ENCODE measurements at regions not wholly inside any gene's neighbourhood (a gene's known extent, or its start where the extent isn't known, plus 50 kb on each side); places are given as distances from the start of the nearest gene placed in this dataset.

- no peaks in the 10 kb centered on the region for H3K36me3 ChIP-seq
- no peak for TF ChIP-seq CTCF (IDR thresholded peaks at IDR 0.05; ENCODE audit: low read depth, low read length)
- DNase-seq (ENCODE audit: low read depth in 1 of 2, low spot score in 1 of 2): no peak
- H3K27me3 ChIP-seq: no peaks in the 10 kb centered on the region
- no peak overlapping the region for H3K27ac ChIP-seq
- H3K9me3 ChIP-seq (ENCODE audit: low read depth): no peaks in the 10 kb centered on the region
- H3K4me3 ChIP-seq: no peak overlapping the region
- H3K4me1 ChIP-seq (ENCODE audit: low read depth): no peaks in the 10 kb centered on the region
Observed at GRCh38 chr7:91346426-91346825, 82.2 kb downstream of the FZD1 start.

- H3K4me1 ChIP-seq (ENCODE audit: low read depth): no peaks in the 10 kb centered on the region
- H3K4me3 ChIP-seq: no peak overlapping the region
- H3K27ac ChIP-seq: no peak overlapping the region
- no peak for TF ChIP-seq CTCF (IDR thresholded peaks at IDR 0.05; ENCODE audit: low read depth, low read length)
- DNase-seq (ENCODE audit: low read depth in 1 of 2, low spot score in 1 of 2): peak in 1 of 2 donors; percentile 55
- H3K36me3 ChIP-seq: no peaks in the 10 kb centered on the region
- no peaks in the 10 kb centered on the region for H3K27me3 ChIP-seq
- H3K9me3 ChIP-seq (ENCODE audit: low read depth): no peaks in the 10 kb centered on the region
Observed at GRCh38 chr7:91347290-91347689, 83.1 kb downstream of the FZD1 start.

GRCh38 chr7:91348711-91349110, 84.5 kb downstream of the FZD1 start:
- no peak overlapping the region for H3K27ac ChIP-seq
- no peaks in the 10 kb centered on the region for H3K9me3 ChIP-seq (ENCODE audit: low read depth)
- TF ChIP-seq CTCF (IDR thresholded peaks at IDR 0.05; ENCODE audit: low read depth, low read length): no peak
- no peaks in the 10 kb centered on the region for H3K36me3 ChIP-seq
- peak; percentile 9 to 49 for DNase-seq (ENCODE audit: low read depth in 1 of 2, low spot score in 1 of 2)
- H3K27me3 ChIP-seq: no peaks in the 10 kb centered on the region
- no peak overlapping the region for H3K4me3 ChIP-seq
- peaks cover 4% of the 10 kb centered on the region for H3K4me1 ChIP-seq (ENCODE audit: low read depth)

GRCh38 chr7:91351374-91351773, 87.1 kb downstream of the FZD1 start:
- no peak for DNase-seq (ENCODE audit: low read depth in 1 of 2, low spot score in 1 of 2)
- H3K27me3 ChIP-seq: no peaks in the 10 kb centered on the region
- no peak overlapping the region for H3K4me3 ChIP-seq
- H3K27ac ChIP-seq: no peak overlapping the region
- no peaks in the 10 kb centered on the region for H3K9me3 ChIP-seq (ENCODE audit: low read depth)
- no peaks in the 10 kb centered on the region for H3K36me3 ChIP-seq
- peaks cover 7% of the 10 kb centered on the region for H3K4me1 ChIP-seq (ENCODE audit: low read depth)
- TF ChIP-seq CTCF (IDR thresholded peaks at IDR 0.05; ENCODE audit: low read depth, low read length): no peak

DNA sequence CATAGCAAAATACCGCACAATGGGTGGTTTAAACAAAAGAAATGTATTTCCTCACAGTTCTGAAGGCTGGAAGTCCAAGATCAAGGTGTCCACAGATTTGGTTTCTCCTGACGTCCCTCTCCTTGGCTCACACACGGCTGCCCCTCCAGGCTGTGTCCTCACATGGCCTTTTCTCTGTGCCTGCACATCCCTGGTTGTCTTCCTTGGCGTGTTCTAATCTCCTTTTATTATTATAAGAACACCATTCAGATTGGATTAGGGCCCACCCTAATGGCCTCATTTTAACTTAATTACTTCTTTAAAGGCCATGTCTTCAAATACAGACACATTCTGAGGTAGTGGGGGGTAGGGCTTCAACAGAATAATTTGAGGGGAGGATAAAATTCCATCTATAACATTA, 87.9 kb downstream of the FZD1 start:
- no peak overlapping the region for H3K27ac ChIP-seq
- DNase-seq (ENCODE audit: low read depth in 1 of 2, low spot score in 1 of 2): no peak
- TF ChIP-seq CTCF (IDR thresholded peaks at IDR 0.05; ENCODE audit: low read depth, low read length): no peak
- no peaks in the 10 kb centered on the region for H3K9me3 ChIP-seq (ENCODE audit: low read depth)
- H3K4me3 ChIP-seq: no peak overlapping the region
- peaks cover 7% of the 10 kb centered on the region for H3K4me1 ChIP-seq (ENCODE audit: low read depth)
- no peaks in the 10 kb centered on the region for H3K27me3 ChIP-seq
- no peaks in the 10 kb centered on the region for H3K36me3 ChIP-seq

- TF ChIP-seq CTCF (IDR thresholded peaks at IDR 0.05; ENCODE audit: low read depth, low read length): no peak
- H3K27ac ChIP-seq: no peak overlapping the region
- DNase-seq (ENCODE audit: low read depth in 1 of 2, low spot score in 1 of 2): no peak
- H3K36me3 ChIP-seq: no peaks in the 10 kb centered on the region
- H3K4me3 ChIP-seq: no peak overlapping the region
- H3K9me3 ChIP-seq (ENCODE audit: low read depth): no peaks in the 10 kb centered on the region
- H3K27me3 ChIP-seq: no peaks in the 10 kb centered on the region
- peaks cover 7% of the 10 kb centered on the region for H3K4me1 ChIP-seq (ENCODE audit: low read depth)
Observed at GRCh38 chr7:91353848-91354247, 89.6 kb downstream of the FZD1 start.
